Muscle of arm (tissue), 1 donor: ENCODE measurements at regions not wholly inside any gene's neighbourhood (a gene's known extent, or its start where the extent isn't known, plus 50 kb on each side); places are given as distances from the start of the nearest gene placed in this dataset.
A peak's percentile ranks its signal among the peaks of the same experiment; 100 is the strongest.
"Not testable (repeated sequence)": the region's sequence is repeated elsewhere in the genome, so short reads cannot be mapped to it uniquely, and the experiment has no call there.

Source experiments
- DNase-seq: peaks from one replicate; pipeline ENCODE4 v3.0.0-alpha.2; 2013

DNA sequence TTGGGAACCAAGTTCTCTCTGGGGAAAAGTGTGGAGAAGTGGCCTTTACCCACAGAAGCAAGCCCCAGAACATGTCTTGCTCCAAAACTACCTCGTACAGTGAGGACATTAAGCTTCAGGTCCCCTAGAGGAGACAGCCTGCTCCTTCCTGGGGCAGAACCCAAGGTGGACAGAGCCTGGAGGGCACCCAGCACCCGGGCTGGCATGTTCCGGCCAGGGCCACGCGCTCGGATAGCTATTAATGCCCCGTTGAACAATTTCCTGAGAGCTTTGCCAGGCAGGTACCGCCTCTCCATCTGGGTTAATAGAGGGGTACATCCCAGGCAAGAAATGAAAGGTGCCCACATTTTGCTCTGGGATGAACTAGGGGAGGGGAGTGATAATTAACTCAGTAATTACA lies 169.0 kb upstream of the GRK3 start:
- DNase-seq: no peak

- no peak for DNase-seq
These were observed 168.6 kb upstream of the GRK3 start for GRCh38 chr22:25395915-25396314.

- DNase-seq: no peak
These were observed 167.8 kb upstream of the GRK3 start for GRCh38 chr22:25396615-25397200.

DNA sequence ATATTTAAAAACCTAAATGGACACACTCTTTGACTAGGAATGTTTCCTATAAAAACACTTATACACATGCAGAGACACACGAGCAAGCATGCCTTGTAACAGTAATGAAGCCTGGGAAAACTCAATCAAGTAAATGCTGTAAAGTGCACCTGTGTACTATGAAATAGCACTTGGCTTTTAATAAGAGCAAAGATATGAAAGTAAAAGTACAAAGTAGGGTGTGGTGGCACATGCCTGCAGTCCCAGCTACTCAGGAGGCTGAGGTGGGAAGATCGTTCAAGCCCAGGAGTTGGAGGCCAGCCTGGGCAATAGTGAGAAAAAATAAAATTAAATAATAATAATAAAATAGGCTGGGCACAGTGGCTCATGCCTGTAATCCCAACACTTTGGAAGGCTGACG lies 166.9 kb upstream of the GRK3 start:
- DNase-seq: no peak

DNA sequence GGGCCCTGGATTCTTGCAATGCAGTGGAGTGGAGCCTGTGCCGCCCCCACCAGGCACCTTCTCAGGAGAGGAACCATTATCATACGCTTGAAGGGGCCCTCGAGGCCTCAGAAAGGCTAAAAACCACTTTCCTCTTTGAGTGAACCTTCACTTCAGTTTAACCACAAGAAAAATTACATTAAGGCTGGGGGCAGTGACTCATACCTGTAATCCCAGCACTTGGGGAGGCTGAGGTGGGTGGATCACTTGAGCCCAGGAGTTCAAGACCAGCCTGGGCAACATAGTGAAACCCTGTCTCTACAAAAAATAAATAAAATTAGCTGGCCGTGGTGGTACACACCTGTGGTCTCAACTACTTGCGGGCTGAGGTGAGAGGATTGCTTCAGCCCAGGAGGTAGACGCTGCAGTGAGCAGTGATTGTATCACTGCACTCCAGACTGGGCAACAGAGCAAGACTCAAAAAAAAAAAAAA lies 165.8 kb upstream of the GRK3 start:
- DNase-seq: not testable (repeated sequence)

GRCh38 chr22:25399649-25400151 lies 164.8 kb upstream of the GRK3 start:
- no peak for DNase-seq

DNA sequence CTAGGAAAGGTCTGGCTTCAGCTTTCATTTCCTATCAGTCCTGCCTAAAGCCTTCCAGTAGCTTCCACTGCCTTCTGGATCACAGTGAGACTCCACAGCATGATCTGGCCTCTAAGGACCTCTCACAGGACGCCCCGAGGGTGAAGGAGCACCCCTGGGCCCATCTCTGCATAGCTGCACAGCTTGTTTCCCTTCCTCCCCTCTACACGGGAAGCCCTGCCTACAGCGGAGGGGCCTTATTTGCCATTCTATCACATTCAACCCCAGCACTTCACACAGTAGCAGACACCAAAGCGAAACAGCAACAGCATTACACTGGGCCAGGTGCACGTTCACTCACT lies 162.3 kb upstream of the GRK3 start:
- no peak for DNase-seq

DNA sequence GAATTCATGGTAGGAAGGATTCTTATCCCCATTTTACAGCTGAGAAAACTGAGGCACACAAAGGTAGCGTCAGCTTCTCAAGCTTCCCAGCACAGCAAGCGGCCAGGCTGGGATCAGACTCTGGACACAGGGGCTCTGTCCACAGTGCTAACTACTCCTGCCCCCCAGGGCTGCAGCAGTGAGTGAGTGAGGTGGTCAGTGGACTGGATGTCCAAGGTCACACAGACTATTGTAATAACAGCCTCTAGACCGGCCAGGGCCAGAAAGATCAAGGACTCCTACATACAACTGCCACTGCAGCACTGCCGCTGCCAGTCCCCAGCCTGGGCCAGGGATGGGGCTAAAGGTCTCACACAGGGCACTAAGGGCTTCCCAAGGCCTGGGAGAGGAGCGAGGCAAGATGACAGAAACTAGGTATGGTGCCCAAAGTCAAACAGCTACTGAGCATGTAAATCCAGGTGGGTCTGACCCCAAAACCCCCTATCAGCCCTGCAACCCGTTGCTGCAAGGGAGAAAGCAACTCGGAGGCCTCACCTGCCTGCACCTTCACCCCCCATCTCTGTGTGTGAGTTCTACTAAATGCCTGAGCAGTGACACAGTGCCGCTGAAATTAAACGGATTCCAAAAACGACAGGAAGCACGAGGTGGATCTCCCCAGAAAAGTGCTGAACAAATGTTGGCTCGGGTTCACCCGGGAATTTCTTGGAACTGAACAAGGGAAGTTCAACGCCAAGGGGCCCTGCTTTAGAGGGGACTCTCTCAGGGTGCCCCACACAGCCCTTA lies 161.8 kb upstream of the GRK3 start:
- DNase-seq: peak; percentile 55

DNA sequence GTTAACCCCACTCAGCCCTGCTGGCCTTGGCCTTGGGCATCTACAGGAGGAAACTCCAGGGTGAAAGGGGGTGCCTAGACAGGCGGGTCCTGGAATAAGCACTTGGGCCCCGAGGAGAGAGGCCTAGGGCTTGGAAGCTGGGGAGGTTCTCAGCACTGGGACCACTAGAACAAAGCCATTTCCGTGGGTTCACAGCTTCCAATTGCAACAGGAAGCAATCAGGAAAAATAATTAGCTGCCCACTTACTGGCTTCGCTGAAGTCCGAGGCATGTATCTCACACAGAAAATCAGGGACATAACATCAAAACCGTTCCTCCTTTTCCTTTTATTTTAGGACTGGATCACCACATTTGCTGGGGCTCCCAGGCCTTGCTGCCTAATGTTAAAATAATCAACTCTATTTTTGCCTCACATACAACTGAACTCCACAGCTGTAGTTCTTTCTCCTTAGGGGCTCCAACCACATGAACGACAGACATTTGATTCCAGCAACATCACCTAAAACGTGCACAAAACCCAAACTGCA lies 161.1 kb upstream of the GRK3 start:
- peak; percentile 35 for DNase-seq

DNA sequence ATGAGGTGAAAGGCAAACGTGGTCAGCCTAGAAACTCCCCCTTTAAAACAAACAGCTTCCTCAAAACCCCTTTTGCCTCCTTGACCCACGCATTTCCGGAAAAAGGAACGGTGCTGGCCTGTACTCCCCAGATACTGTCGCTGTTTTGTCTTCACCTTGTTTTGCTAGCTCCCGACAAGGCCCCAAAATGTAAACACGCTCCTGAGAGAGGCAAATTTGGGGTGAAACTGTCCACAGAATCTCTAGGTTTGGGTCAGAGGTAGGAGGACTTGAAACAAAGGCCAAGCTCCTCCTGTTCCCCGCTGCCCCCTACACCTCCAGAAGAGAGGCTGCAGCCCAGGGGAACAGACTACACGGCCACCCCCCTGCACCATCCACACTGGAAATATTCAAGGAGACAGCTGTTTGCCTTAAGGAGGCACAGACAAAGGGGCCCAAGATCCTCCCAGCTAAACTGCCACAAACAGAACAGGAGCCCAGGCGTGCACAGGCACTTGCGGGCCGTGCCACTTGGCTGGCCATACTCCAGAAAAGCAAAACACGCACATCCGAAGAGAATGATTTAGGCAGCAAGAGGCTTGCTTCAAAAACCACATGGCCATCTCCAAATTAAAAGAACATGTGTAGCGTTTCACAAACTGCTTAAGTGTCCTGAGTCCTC lies 160.5 kb upstream of the GRK3 start:
- peak; percentile 30 for DNase-seq

GRCh38 chr22:25404556-25404927 lies 159.9 kb upstream of the GRK3 start:
- no peak for DNase-seq

DNA sequence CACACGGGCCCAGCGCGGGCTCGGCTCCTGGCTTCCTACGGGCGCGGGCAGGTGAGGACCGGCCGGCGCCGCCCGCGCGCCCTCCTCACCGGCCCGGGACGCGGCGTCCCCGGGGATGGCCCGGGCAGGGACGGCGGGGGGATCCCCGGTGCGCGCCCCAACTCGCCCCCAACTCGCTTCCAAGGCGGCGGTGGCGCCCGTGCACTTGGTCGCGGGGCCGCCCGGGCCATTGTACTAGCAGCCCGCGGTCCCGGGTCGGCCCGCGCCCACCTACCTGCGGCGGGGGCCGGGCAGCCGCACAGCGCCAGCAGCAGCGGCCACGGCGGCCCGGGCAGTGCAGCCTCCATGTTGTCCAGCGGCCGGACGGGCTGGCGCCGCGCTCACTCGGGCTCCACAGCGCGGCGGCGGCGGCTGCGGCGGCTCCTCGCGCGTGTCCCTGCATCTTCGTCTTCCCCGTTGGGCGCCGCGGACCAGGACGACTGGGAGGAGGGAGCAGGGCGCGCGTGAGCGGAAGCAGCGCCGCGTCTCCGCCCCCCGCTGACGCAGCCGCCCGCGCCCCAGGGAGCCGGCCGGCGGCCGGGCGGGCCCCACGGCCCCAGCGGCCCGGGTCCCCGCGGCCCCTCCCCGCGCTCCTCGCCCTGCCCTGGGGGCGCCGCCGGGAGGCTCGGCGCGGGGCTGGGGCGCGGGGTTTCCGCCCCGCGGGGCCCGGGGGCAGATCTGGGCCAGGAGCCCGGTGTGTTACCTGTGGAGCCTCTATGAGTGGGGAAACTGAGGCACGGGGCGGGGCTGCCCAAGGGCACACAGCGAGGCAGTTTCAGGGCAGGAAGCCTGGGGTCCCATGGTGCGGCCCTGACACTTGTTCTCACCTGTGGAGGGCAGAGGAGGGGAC lies 159.3 kb upstream of the GRK3 start:
- DNase-seq: peak; percentile 56

DNA sequence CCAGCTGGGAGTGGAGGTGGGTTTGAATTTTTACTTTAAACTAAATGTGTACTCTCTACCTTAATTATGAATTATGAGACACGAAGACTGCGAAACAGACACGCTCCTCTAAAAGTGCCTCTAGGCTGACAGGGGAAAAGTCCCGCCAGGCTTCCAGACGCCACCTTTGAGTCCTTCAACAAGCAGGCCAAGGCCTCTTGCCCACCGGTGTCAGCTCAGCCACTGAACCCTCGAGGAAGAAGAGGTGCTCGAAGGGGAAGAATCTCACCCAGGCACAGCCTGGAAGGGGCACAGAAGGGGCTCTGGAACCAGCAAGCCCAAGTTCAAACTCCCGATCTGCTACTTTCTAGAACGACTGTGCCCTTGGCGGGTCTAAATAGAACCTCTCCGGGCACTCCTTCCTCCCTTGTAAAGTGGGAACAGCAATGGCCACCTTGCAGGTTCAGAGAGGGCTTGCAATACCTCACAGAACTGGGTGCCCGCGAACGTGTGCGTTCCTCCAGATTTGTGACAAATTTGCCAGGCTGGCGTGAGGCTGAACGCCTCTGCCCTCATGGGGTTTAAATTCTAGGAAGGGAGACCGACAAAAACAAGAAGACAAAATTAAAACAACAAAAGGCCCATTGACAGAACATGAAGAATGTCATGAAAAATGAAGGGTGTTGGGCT lies 158.5 kb upstream of the GRK3 start:
- DNase-seq: no peak

DNA sequence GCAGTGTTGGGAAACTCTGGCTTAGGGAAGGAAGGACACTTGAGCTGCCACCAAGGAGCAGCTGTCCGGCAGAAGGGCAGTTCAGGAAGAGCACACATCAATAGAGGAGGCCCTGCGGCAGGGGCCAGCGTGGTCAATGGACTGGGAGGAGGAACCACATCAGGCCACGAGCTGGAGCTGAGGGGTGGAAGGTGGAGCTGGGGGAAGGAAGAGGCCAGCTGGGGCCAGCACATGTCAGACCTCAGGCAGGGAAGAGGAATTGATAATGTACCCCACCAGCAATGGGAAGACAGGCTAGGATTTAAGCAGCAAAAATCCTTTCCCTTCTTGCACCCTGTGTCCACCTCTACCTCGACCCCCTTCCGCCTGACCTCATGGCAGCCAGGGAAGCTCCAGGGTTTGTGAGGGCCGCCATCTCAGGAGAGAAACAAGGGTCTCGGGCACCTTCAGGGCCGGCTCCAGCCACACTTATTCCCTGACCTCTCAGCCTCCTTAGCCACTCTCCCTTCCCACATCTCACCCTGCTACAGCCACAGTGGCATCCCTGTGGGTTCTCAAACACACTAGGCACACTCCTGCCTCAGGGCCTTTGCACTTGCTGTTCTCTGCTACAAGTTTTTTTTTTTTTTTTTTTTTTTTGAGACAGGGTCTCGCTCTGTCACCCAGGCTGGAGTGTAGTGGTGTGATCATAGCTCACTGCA lies 157.8 kb upstream of the GRK3 start:
- no peak for DNase-seq

GRCh38 chr22:25407226-25407858 lies 157.1 kb upstream of the GRK3 start:
- DNase-seq: no peak

- DNase-seq: no peak
These were observed 156.6 kb upstream of the GRK3 start for GRCh38 chr22:25407859-25408229.

DNA sequence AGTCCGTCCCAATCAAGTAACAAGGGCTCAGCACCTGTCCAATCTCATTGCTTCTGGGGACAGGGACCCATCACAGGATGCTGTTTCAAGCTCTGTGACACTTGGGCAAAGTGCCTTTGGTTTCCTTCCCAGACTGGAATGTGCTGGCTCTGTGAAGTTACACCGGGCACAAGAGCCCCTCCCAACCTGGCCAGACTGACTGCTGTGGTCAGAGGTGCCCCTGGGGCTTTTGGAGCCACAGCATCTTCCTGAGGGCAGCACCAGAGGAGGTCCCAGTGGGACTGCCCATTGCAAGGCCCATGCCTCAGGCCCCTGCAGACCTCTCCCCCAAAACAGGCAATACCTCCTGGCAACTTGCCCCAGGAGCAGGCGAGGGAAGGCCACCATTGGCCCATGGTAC lies 155.2 kb upstream of the GRK3 start:
- DNase-seq: no peak

DNA sequence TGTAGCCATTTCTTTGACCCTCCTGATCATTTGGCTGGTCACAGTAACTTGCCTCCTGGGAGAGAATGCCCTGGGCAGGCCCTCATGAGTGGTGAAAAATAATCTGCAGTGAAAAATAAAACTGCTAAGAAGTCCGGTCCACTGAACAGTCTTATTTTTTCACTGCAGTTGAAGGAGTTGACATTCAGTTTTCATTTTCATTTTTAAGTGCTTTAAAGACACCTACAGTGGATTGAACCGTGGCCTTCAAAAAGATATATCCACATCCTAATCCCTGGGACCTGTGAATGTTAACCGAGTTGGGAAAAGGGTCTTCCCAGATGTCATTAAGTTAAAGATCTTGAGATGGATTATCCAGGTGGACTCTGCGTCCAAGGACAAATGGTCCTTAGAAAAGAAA lies 153.6 kb upstream of the GRK3 start:
- no peak for DNase-seq

DNA sequence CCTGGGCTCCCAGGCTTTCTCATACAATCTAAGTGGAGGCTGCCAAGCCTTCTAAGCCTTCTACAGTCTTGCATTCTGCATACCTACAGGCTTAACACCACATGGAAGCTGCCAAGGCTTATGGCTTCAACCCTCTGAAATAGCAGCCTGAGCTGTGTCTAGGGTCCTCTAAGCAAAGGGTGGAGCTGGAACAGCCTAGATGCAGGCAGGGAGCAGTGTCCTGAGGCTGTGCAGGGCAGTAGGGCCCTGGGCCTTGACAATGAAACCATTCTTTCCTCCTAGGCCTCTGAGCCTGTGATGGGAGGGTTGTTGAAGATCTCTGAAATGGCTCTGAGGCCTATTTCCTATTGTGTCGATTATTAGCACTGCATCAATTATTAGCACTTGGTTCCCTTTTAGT lies 150.9 kb upstream of the GRK3 start:
- no peak for DNase-seq

GRCh38 chr22:25415731-25416130 lies 148.7 kb upstream of the GRK3 start:
- DNase-seq: not testable (repeated sequence)
